ENCODE measurements at regions not wholly inside any gene's neighbourhood (a gene's known extent, or its start where the extent isn't known, plus 50 kb on each side); places are given as distances from the start of the nearest gene placed in this dataset.

- no peak overlapping the region for H3K27ac ChIP-seq (ENCODE audit: control insufficient read depth, insufficient read depth, low read length)
- DNase-seq (ENCODE audit: low read depth, low spot score), result no peak
These were observed 111.8 kb upstream of the CREB5 start for GRCh38 chr7:28300488-28300887.

DNA sequence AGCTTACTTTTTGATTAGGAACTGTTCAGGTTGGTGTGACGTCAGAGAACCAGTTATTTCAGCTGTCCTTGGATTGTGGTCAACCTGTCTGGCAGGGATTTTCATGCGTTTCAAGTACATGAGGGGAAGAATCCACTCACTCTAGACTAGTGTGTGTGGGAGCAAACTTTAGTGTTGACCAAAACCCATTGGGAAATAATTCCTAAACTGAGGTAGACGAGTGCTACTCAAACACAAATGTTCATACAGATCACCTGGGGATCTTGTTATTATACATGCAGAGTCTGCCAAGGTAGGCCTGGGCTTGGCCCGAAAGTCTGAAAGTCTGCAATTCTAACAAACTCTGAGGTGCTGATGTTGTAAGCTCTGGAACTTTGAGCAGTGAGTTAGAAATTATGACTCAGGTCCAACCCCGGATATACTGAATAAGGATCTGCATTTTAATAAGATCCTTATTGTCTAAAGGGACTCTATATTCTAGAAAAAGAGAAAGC lies 111.1 kb upstream of the CREB5 start:
- Histone ChIP-seq H3K79me2 (ENCODE audit: control insufficient read depth, insufficient read depth, low read length) (no peaks in the 10 kb centered on the region), H2AFZ (ENCODE audit: control insufficient read depth, low read length) (no peak overlapping the region), H3K9ac (ENCODE audit: control insufficient read depth, extremely low read depth, insufficient read depth, low read length) (no peak overlapping the region), H3K4me2 (ENCODE audit: control insufficient read depth, extremely low read depth, insufficient read depth, low read depth, low read length) (no peak overlapping the region), H3K9me3 (ENCODE audit: control insufficient read depth, low read depth, low read length) (no peaks in the 10 kb centered on the region), H3K27ac (ENCODE audit: control insufficient read depth, insufficient read depth, low read length) (no peak overlapping the region), H3K4me1 (ENCODE audit: control insufficient read depth, extremely low read depth, insufficient read depth, low read length) (peaks cover 4% of the 10 kb centered on the region), H3K27me3 (ENCODE audit: control insufficient read depth, extremely low read depth, insufficient read depth, low read length) (peaks cover 5% of the 10 kb centered on the region), H4K20me1 (ENCODE audit: control insufficient read depth, extremely low read depth, insufficient read depth, low read length) (no peaks in the 10 kb centered on the region), H3K36me3 (ENCODE audit: control insufficient read depth in 2 of 2, extremely low read depth in 1 of 2, insufficient read depth in 2 of 2, low read length in 2 of 2) (no peaks in the 10 kb centered on the region), H3K4me3 (ENCODE audit: control insufficient read depth in 2 of 3, extremely low read depth in 1 of 3, insufficient read depth in 2 of 3, low read depth in 1 of 3, low read length in 3 of 3) (no peak overlapping the region), H3K9me1 (ENCODE audit: control insufficient read depth, extremely low read depth, insufficient read depth, low read length) (no peaks in the 10 kb centered on the region)
- peak; percentile 63 for FAIRE-seq
- DNase-seq (ENCODE audit: low read depth, low spot score), result no peak
- TF ChIP-seq CTCF (optimal IDR thresholded peaks at IDR 0.05 in 1 of 3, IDR thresholded peaks at IDR 0.05 in 1 of 3, conservative IDR thresholded peaks at IDR 0.05 in 1 of 3; ENCODE audit: extremely low read depth in 1 of 3, insufficient read depth in 2 of 3, low read length in 3 of 3) (no peak), EZH2 (IDR thresholded peaks at IDR 0.05; ENCODE audit: low read length) (no peak)
- dilution Hi-C loops (cut with MboI; ENCODE audit: extremely low pct_ligation_motif_present, low sequenced_read_pairs), result no loop called here

More at GRCh38 chr7:28300488-28300887, 111.8 kb upstream of the CREB5 start:
- Histone ChIP-seq H3K9me1 (ENCODE audit: control insufficient read depth, extremely low read depth, insufficient read depth, low read length) (no peaks in the 10 kb centered on the region), H3K9ac (ENCODE audit: control insufficient read depth, extremely low read depth, insufficient read depth, low read length) (no peak overlapping the region), H3K36me3 (ENCODE audit: control insufficient read depth in 2 of 2, extremely low read depth in 1 of 2, insufficient read depth in 2 of 2, low read length in 2 of 2) (no peaks in the 10 kb centered on the region), H3K79me2 (ENCODE audit: control insufficient read depth, insufficient read depth, low read length) (no peaks in the 10 kb centered on the region), H3K9me3 (ENCODE audit: control insufficient read depth, low read depth, low read length) (no peaks in the 10 kb centered on the region), H3K4me2 (ENCODE audit: control insufficient read depth, extremely low read depth, insufficient read depth, low read depth, low read length) (no peak overlapping the region), H2AFZ (ENCODE audit: control insufficient read depth, low read length) (no peak overlapping the region), H3K4me3 (ENCODE audit: control insufficient read depth in 2 of 3, extremely low read depth in 1 of 3, insufficient read depth in 2 of 3, low read depth in 1 of 3, low read length in 3 of 3) (no peak overlapping the region), H4K20me1 (ENCODE audit: control insufficient read depth, extremely low read depth, insufficient read depth, low read length) (no peaks in the 10 kb centered on the region), H3K27me3 (ENCODE audit: control insufficient read depth, extremely low read depth, insufficient read depth, low read length) (peaks cover 5% of the 10 kb centered on the region), H3K4me1 (ENCODE audit: control insufficient read depth, extremely low read depth, insufficient read depth, low read length) (peaks cover 4% of the 10 kb centered on the region)
- no peak for FAIRE-seq
- TF ChIP-seq CTCF (optimal IDR thresholded peaks at IDR 0.05 in 1 of 3, IDR thresholded peaks at IDR 0.05 in 1 of 3, conservative IDR thresholded peaks at IDR 0.05 in 1 of 3; ENCODE audit: extremely low read depth in 1 of 3, insufficient read depth in 2 of 3, low read length in 3 of 3) (no peak), EZH2 (IDR thresholded peaks at IDR 0.05; ENCODE audit: low read length) (no peak)
- dilution Hi-C loops (cut with MboI; ENCODE audit: extremely low pct_ligation_motif_present, low sequenced_read_pairs), result no loop called here

Data from keratinocyte (primary cell).